ENCODE measurements at regions not wholly inside any gene's neighbourhood (a gene's known extent, or its start where the extent isn't known, plus 50 kb on each side); places are given as distances from the start of the nearest gene placed in this dataset. TPM values are rescaled to one million over a fixed set of nuclear protein-coding genes. Genes with fewer than 3 reads are reported as not detected.

GRCh38 chr14:103282932-103283331, 51.1 kb upstream of the EIF5 start:
- H3K79me2 ChIP-seq (ENCODE audit: low read length): no peaks in the 10 kb centered on the region
- no peak overlapping the region for H3K4me2 ChIP-seq (ENCODE audit: low read depth, low read length, poor library complexity, severe bottlenecking)
- no peak overlapping the region for H3K9ac ChIP-seq (ENCODE audit: low read length)
- no peak overlapping the region for H2AFZ ChIP-seq (ENCODE audit: low read length)
- H3K9me3 ChIP-seq (ENCODE audit: low read length): no peaks in the 10 kb centered on the region
- DNase-seq: no peak
- H3K4me3 ChIP-seq (ENCODE audit: low read length): no peak overlapping the region
- no peaks in the 10 kb centered on the region for H3K27me3 ChIP-seq (ENCODE audit: low read length)
- no peak overlapping the region for H3K27ac ChIP-seq (ENCODE audit: low read length)
- H4K20me1 ChIP-seq (ENCODE audit: insufficient read depth, low read depth, low read length): no peaks in the 10 kb centered on the region
- H3K36me3 ChIP-seq (ENCODE audit: insufficient read depth, low read length): no peaks in the 10 kb centered on the region
- no peaks in the 10 kb centered on the region for H3K4me1 ChIP-seq (ENCODE audit: low read length)
- no peaks in the 10 kb centered on the region for H3K9me2 ChIP-seq (replicated peaks; ENCODE audit: insufficient read depth, low read length)

DNA sequence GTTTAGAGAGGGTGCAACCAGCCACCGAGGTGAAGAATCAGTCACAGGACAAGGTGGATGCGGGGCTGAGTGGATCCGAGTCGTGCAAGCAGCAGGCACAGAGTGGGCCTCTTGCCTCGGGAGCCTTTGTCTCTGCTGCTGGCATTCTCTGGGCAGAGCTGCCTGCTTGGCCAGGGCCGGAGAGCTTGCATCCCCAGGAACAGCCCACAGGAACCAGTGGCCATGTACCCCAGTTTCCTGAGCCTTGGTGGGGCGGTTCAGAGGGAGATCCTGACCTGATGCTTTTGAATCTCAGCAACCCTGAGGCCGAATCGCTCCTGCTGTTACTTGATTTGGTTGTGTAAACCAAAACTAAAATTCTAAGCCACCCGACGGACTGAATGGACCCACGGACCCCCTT, 50.1 kb upstream of the EIF5 start:
- Histone ChIP-seq H2AFZ (ENCODE audit: low read length) (no peak overlapping the region), H3K4me1 (ENCODE audit: low read length) (no peaks in the 10 kb centered on the region)

More for the DNA sequence above, 50.1 kb upstream of the EIF5 start:
- H3K9ac ChIP-seq (ENCODE audit: low read length): no peak overlapping the region
- DNase-seq: no peak
- H3K9me2 ChIP-seq (replicated peaks; ENCODE audit: insufficient read depth, low read length): no peaks in the 10 kb centered on the region
- H3K27ac ChIP-seq (ENCODE audit: low read length): no peak overlapping the region
- no peak overlapping the region for H3K4me3 ChIP-seq (ENCODE audit: low read length)
- H3K4me2 ChIP-seq (ENCODE audit: low read depth, low read length, poor library complexity, severe bottlenecking): no peak overlapping the region
- H4K20me1 ChIP-seq (ENCODE audit: insufficient read depth, low read depth, low read length): no peaks in the 10 kb centered on the region
- H3K79me2 ChIP-seq (ENCODE audit: low read length): no peaks in the 10 kb centered on the region
- no peaks in the 10 kb centered on the region for H3K36me3 ChIP-seq (ENCODE audit: insufficient read depth, low read length)
- H3K27me3 ChIP-seq (ENCODE audit: low read length): no peaks in the 10 kb centered on the region
- no peaks in the 10 kb centered on the region for H3K9me3 ChIP-seq (ENCODE audit: low read length)

Small RNA genes lying in the stretch of these regions (small RNA-seq; reads per million reads assigned to genes)
- not detected for gene AL161669.2
